SK-N-MC (cell line): ENCODE measurements at regions not wholly inside any gene's neighbourhood (a gene's known extent, or its start where the extent isn't known, plus 50 kb on each side); places are given as distances from the start of the nearest gene placed in this dataset.
"Not testable (repeated sequence)": the region's sequence is repeated elsewhere in the genome, so short reads cannot be mapped to it uniquely, and the experiment has no call there.

ENCODE experiments used
- EZH2 ChIP-seq: fragments of 200-600 bp; sonication (generic); IDR thresholded peaks from one replicate; pipeline ENCODE4 v1.6.1; 2017; ENCODE audit warnings: antibody characterized with exemption
- POLR2AphosphoS5 ChIP-seq: IDR thresholded peaks from 2 replicates; pipeline ENCODE4 v1.6.1; 2012; ENCODE audit warnings: mild to moderate bottlenecking, low read depth, low read length, borderline replicate concordance

DNA sequence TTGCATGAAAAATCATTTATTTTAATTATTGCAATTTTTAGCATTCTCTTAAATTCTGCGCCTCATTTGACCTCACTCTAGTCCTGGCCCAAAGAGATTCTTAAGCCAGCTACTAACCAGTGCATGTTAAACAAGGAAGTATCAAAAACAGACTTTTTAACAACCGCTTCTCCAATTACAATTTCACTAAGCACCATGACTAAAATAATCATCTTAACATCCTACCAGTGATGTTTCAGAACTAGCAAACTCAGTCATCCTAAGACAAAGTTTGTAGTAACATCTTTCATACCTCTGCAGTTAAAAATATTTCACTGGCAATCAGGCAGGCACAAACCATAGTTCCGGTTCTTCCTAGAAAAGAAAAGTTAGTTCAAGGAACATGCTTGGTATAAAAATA is 75.5 kb upstream of the NEK3 start:
- not testable (repeated sequence) for TF ChIP-seq EZH2, POLR2AphosphoS5
